PC-9 (cell line): ENCODE measurements at regions not wholly inside any gene's neighbourhood (a gene's known extent, or its start where the extent isn't known, plus 50 kb on each side); places are given as distances from the start of the nearest gene placed in this dataset.
A peak's percentile ranks its signal among the peaks of the same experiment; 100 is the strongest.

Experiments used
- BruUV-seq: library from RNA; stranded (reverse); fragments of 400-500 nt; replicated peaks from 2 replicates; lab custom pipeline; 2021; lab: Mats Ljungman, UMichigan
- CTCF ChIA-PET: fragments of 300-600 bp; sonication (Branson Sonifier 250); formaldehyde crosslinking; loops from one replicate; lab custom pipeline; 2022; ENCODE audit warnings: antibody characterized with exemption; lab: Charles Lee
- POLR2A ChIA-PET: fragments of 300-600 bp; sonication (Branson Sonifier 250); formaldehyde crosslinking; loops from one replicate; lab custom pipeline; 2022; ENCODE audit warnings: antibody characterized with exemption; ENCODE audit not compliant: unreplicated experiment; lab: Charles Lee
- DNase-seq, 2 experiments: peaks; one replicate each; pipeline versions ENCODE4 v3.0.0 to v3.0.0-alpha.2; 2015 to 2022; ENCODE audit warnings: mixed read lengths in 1 of 2
- H2AFZ ChIP-seq: fragments of 200-600 bp; sonication (generic); 2 replicates; pipeline ENCODE4 v1.8.1; 2017; ENCODE audit warnings: antibody characterized with exemption
- H3F3A ChIP-seq: fragments of 200-600 bp; sonication (generic); 2 replicates; pipeline ENCODE4 v1.8.1; 2017; ENCODE audit warnings: antibody characterized with exemption, mild to moderate bottlenecking, low read depth; ENCODE audit not compliant: insufficient read depth
- H3K27ac ChIP-seq: fragments of 200-600 bp; sonication (generic); 2 replicates; pipeline ENCODE4 v1.6.1; 2016; ENCODE audit warnings: mixed run types
- H3K27me3 ChIP-seq: fragments of 200-600 bp; sonication (generic); 2 replicates; pipeline ENCODE4 v1.6.1; 2016; ENCODE audit warnings: low read depth, mixed run types; ENCODE audit not compliant: insufficient read depth
- H3K36me3 ChIP-seq: fragments of 200-600 bp; sonication (generic); 2 replicates; pipeline ENCODE4 v1.6.1; 2016; ENCODE audit warnings: low read depth, mixed run types
- H3K4me1 ChIP-seq: fragments of 200-600 bp; sonication (generic); replicated peaks from 2 replicates; pipeline ENCODE4 v1.6.1; 2016; ENCODE audit warnings: mixed run types; ENCODE audit not compliant: insufficient read depth
- H3K4me2 ChIP-seq: fragments of 200-600 bp; sonication (generic); 2 replicates; pipeline ENCODE4 v1.6.1; 2017; ENCODE audit warnings: mixed run types
- H3K4me3 ChIP-seq: fragments of 200-600 bp; sonication (generic); 2 replicates; pipeline ENCODE4 v1.6.1; 2016; ENCODE audit warnings: mixed run types
- H3K79me2 ChIP-seq: fragments of 200-600 bp; sonication (generic); 2 replicates; pipeline ENCODE4 v1.6.1; 2017; ENCODE audit warnings: low read depth, mixed run types
- H3K9me2 ChIP-seq: fragments of 200-600 bp; sonication (generic); 2 replicates; pipeline ENCODE4 v1.8.1; 2017; ENCODE audit warnings: mild to moderate bottlenecking; ENCODE audit not compliant: insufficient read depth
- H3K9me3 ChIP-seq: fragments of 200-600 bp; sonication (generic); 2 replicates; pipeline ENCODE4 v1.8.1; 2016; ENCODE audit warnings: low read depth; ENCODE audit not compliant: insufficient read depth
- H4K20me1 ChIP-seq: fragments of 200-600 bp; sonication (generic); 2 replicates; pipeline ENCODE4 v1.8.1; 2017; ENCODE audit not compliant: insufficient read depth
- CTCF ChIP-seq: fragments of 200-600 bp; sonication (generic); conservative IDR thresholded peaks from 2 replicates; pipeline ENCODE4 v1.6.1; 2017; ENCODE audit warnings: mixed run types, antibody characterized with exemption, mild to moderate bottlenecking, moderate library complexity
- EZH2 ChIP-seq: fragments of 200-600 bp; sonication (generic); IDR thresholded peaks from 2 replicates; pipeline ENCODE4 v1.8.0; 2017; ENCODE audit warnings: antibody characterized with exemption, low read depth
- intact Hi-C: fragments of 100-400 bp; cut with micrococcal nuclease; formaldehyde crosslinking; loops from one replicate; pipeline ENCODE4 v1.10.0; 2022; ENCODE audit not compliant: unreplicated experiment

GRCh38 chr9:108468364-108468763 lies 387.4 kb downstream of the ACTL7B start:
- POLR2A ChIA-PET, result interaction anchor here (0.6 kb wide), 1 partner anchor 592 kb away, joined by 4 read pairs; no protein-coding TSS in a partner anchor
- DNase-seq, result peak in 1 of 2 experiments; percentile 30
- no peaks in the 10 kb centered on the region for H3K27me3 ChIP-seq
- H3K4me2 ChIP-seq, result no peak overlapping the region
- no peaks in the 10 kb centered on the region for H3K36me3 ChIP-seq
- no peaks in the 10 kb centered on the region for H3K79me2 ChIP-seq
- no TSS peak for BruUV-seq
- H3K4me1 ChIP-seq, result peaks cover 22% of the 10 kb centered on the region
- no peaks in the 10 kb centered on the region for H4K20me1 ChIP-seq
- H2AFZ ChIP-seq, result no peak overlapping the region
- H3K4me3 ChIP-seq, result no peak overlapping the region
- TF ChIP-seq EZH2, result no peak
- peak; percentile 64 for TF ChIP-seq CTCF
- peaks cover 11% of the 10 kb centered on the region for H3F3A ChIP-seq
- CTCF ChIA-PET, result no interaction called here
- H3K27ac ChIP-seq, result no peak overlapping the region
- intact Hi-C loops, result loop anchor here (2.0 kb wide), 1 partner anchor 96 kb away; no protein-coding TSS in a partner anchor
- no peaks in the 10 kb centered on the region for H3K9me2 ChIP-seq
- no peaks in the 10 kb centered on the region for H3K9me3 ChIP-seq

- Histone ChIP-seq H3K27ac (no peak overlapping the region), H2AFZ (no peak overlapping the region), H3K4me3 (no peak overlapping the region), H3K4me2 (no peak overlapping the region), H4K20me1 (no peaks in the 10 kb centered on the region), H3F3A (peaks cover 5% of the 10 kb centered on the region; the same call in 1 of the 2 replicates), H3K4me1 (peaks cover 16% of the 10 kb centered on the region), H3K36me3 (no peaks in the 10 kb centered on the region), H3K9me2 (no peaks in the 10 kb centered on the region), H3K27me3 (no peaks in the 10 kb centered on the region), H3K79me2 (no peaks in the 10 kb centered on the region), H3K9me3 (no peaks in the 10 kb centered on the region)
- TF ChIP-seq CTCF (no peak), EZH2 (no peak)
- ChIA-PET CTCF (no interaction called here), POLR2A (no interaction called here)
- DNase-seq, result no peak
- no TSS peak for BruUV-seq
- intact Hi-C loops, result loop anchor here (2.0 kb wide), 1 partner anchor 97 kb away; no protein-coding TSS in a partner anchor
These were observed 388.0 kb downstream of the ACTL7B start for GRCh38 chr9:108467653-108468324.

GRCh38 chr9:108467161-108467560 lies 388.6 kb downstream of the ACTL7B start:
- Histone ChIP-seq H3K27ac (no peak overlapping the region), H3K9me3 (no peaks in the 10 kb centered on the region; the same call in 1 of the 2 replicates), H3K9me2 (no peaks in the 10 kb centered on the region), H3K36me3 (no peaks in the 10 kb centered on the region), H3K79me2 (no peaks in the 10 kb centered on the region), H3K4me1 (peaks cover 12% of the 10 kb centered on the region), H3K27me3 (no peaks in the 10 kb centered on the region), H3K4me3 (no peak overlapping the region), H4K20me1 (no peaks in the 10 kb centered on the region), H3K4me2 (no peak overlapping the region), H2AFZ (no peak overlapping the region), H3F3A (no peaks in the 10 kb centered on the region)
- ChIA-PET POLR2A (no interaction called here), CTCF (no interaction called here)
- TF ChIP-seq EZH2, result no peak
- no peak for TF ChIP-seq CTCF
- no peak for DNase-seq
- no TSS peak for BruUV-seq
- intact Hi-C loops, result no loop called here
